WTC11 (cell line): ENCODE measurements at regions not wholly inside any gene's neighbourhood (a gene's known extent, or its start where the extent isn't known, plus 50 kb on each side); places are given as distances from the start of the nearest gene placed in this dataset.

Experiments used
- ATAC-seq: fragments of 200-7000 bp; cut with Tn5 transposase; 2 replicates; pipeline ENCODE4 v1.10.0; 2021; ENCODE audit warnings: mild to moderate bottlenecking, moderate library complexity
- CTCF ChIA-PET: fragments of 300-600 bp; sonication (Branson Sonifier 250); formaldehyde crosslinking; loops from one replicate; lab custom pipeline; 2021; ENCODE audit warnings: antibody characterized with exemption; lab: Charles Lee
- POLR2A ChIA-PET: fragments of 350-600 bp; sonication (Branson Sonifier 250); formaldehyde crosslinking; loops from one replicate; lab custom pipeline; 2021; ENCODE audit warnings: antibody characterized with exemption; lab: Charles Lee
- DNase-seq: peaks from one replicate; pipeline ENCODE4 v3.0.0; 2021; ENCODE audit warnings: low spot score
- H3K27ac Mint-ChIP-seq: 2 replicates; pipeline ENCODE4 v1.8.0; 2021; ENCODE audit warnings: mixed read lengths
- H3K27me3 Mint-ChIP-seq: 2 replicates; pipeline ENCODE4 v1.8.0; 2021; ENCODE audit warnings: low read depth, mild to moderate bottlenecking, moderate library complexity, mixed read lengths
- H3K36me3 Mint-ChIP-seq: 2 replicates; pipeline ENCODE4 v1.8.0; 2021; ENCODE audit warnings: mixed read lengths
- H3K4me1 Mint-ChIP-seq: 2 replicates; pipeline ENCODE4 v1.8.0; 2022; ENCODE audit warnings: mixed read lengths
- H3K4me3 Mint-ChIP-seq: 2 replicates; pipeline ENCODE4 v1.8.0; 2021; ENCODE audit warnings: mild to moderate bottlenecking, moderate library complexity, mixed read lengths
- H3K9me3 Mint-ChIP-seq: 2 replicates; pipeline ENCODE4 v1.8.0; 2021; ENCODE audit warnings: mixed read lengths
- ARID4B ChIP-seq: sonication (generic); formaldehyde crosslinking; IDR thresholded peaks from 2 replicates; pipeline ENCODE4 v1.8.0; 2023; ENCODE audit warnings: missing genetic modification reagents, mild to moderate bottlenecking, borderline replicate concordance
- ATF1 ChIP-seq: sonication (generic); formaldehyde crosslinking; IDR thresholded peaks from 2 replicates; pipeline ENCODE4 v1.8.1; 2023; ENCODE audit warnings: mild to moderate bottlenecking, moderate library complexity, missing genetic modification reagents
- CDX4 ChIP-seq: fragments of 250-450 bp; sonication (Bioruptor Pico); IDR thresholded peaks from 2 replicates; pipeline ENCODE4 v1.9.0; 2021; ENCODE audit warnings: moderate library complexity, mild to moderate bottlenecking, inconsistent platforms, borderline replicate concordance
- CREB1 ChIP-seq: sonication (generic); formaldehyde crosslinking; IDR thresholded peaks from 2 replicates; pipeline ENCODE4 v1.8.0; 2023; ENCODE audit warnings: mild to moderate bottlenecking, missing genetic modification reagents
- ERG ChIP-seq: fragments of 250-450 bp; sonication (Bioruptor Pico); IDR thresholded peaks from 2 replicates; pipeline ENCODE4 v1.8.0; 2021; ENCODE audit warnings: mild to moderate bottlenecking
- FOXJ3 ChIP-seq: sonication (generic); formaldehyde crosslinking; IDR thresholded peaks from 2 replicates; pipeline ENCODE4 v1.9.0; 2021; ENCODE audit warnings: missing genetic modification reagents, mild to moderate bottlenecking, borderline replicate concordance
- HMGXB4 ChIP-seq: sonication (generic); formaldehyde crosslinking; IDR thresholded peaks from 2 replicates; pipeline ENCODE4 v1.8.1; 2023; ENCODE audit warnings: mild to moderate bottlenecking, moderate library complexity, missing genetic modification reagents
- JAZF1 ChIP-seq: fragments of 250-450 bp; sonication (Bioruptor Pico); IDR thresholded peaks from 2 replicates; pipeline ENCODE4 v1.9.0; 2021; ENCODE audit warnings: moderate library complexity, mild to moderate bottlenecking, inconsistent platforms
- NFE2L1 ChIP-seq: sonication (generic); formaldehyde crosslinking; IDR thresholded peaks from 2 replicates; pipeline ENCODE4 v1.8.1; 2023; ENCODE audit warnings: missing genetic modification reagents
- NFYB ChIP-seq: sonication (generic); formaldehyde crosslinking; conservative IDR thresholded peaks from 2 replicates; pipeline ENCODE4 v1.8.0; 2022; ENCODE audit warnings: low read depth, missing genetic modification reagents
- NR3C1 ChIP-seq: sonication (generic); formaldehyde crosslinking; conservative IDR thresholded peaks from 2 replicates; pipeline ENCODE4 v1.8.1; 2023; ENCODE audit warnings: low read depth, mild to moderate bottlenecking, missing genetic modification reagents
- ZBTB21 ChIP-seq: sonication (generic); formaldehyde crosslinking; IDR thresholded peaks from 2 replicates; pipeline ENCODE4 v1.8.1; 2023; ENCODE audit warnings: mild to moderate bottlenecking, missing genetic modification reagents, borderline replicate concordance
- ZNF281 ChIP-seq: sonication (generic); formaldehyde crosslinking; IDR thresholded peaks from 2 replicates; pipeline ENCODE4 v1.8.0; 2023; ENCODE audit warnings: mild to moderate bottlenecking, missing genetic modification reagents
- ZNF317 ChIP-seq: sonication (generic); formaldehyde crosslinking; IDR thresholded peaks from 2 replicates; pipeline ENCODE4 v1.8.1; 2023; ENCODE audit warnings: low read depth, mild to moderate bottlenecking, moderate library complexity, missing genetic modification reagents, borderline replicate concordance
- ZNF671 ChIP-seq: fragments of 250-450 bp; sonication (Bioruptor Pico); IDR thresholded peaks from 2 replicates; pipeline ENCODE4 v1.8.0; 2021; ENCODE audit warnings: mild to moderate bottlenecking

- H3K27me3 Mint-ChIP-seq, result peaks cover 4% of the 10 kb centered on the region; the same call in 1 of the 2 replicates
- no peak for TF ChIP-seq ZNF317 (CRISPR knock-in tag)
- TF ChIP-seq ZBTB21 (CRISPR knock-in tag), result no peak
- no peak for TF ChIP-seq ZNF281 (CRISPR knock-in tag)
- no peak for TF ChIP-seq NR3C1 (CRISPR knock-in tag)
- TF ChIP-seq NFYB (CRISPR knock-in tag), result no peak
- TF ChIP-seq NFE2L1 (CRISPR knock-in tag), result no peak
- TF ChIP-seq FOXJ3 (CRISPR knock-in tag), result no peak
- TF ChIP-seq HMGXB4 (CRISPR knock-in tag), result no peak
- no peak for TF ChIP-seq CREB1 (CRISPR knock-in tag)
- TF ChIP-seq CDX4 (CRISPR knock-in tag), result no peak
- no peak for TF ChIP-seq JAZF1 (CRISPR knock-in tag)
- no peak for TF ChIP-seq ATF1 (CRISPR knock-in tag)
- no peak for ATAC-seq
- no peak for DNase-seq
- no peaks in the 10 kb centered on the region for H3K4me1 Mint-ChIP-seq
- CTCF ChIA-PET, result no interaction called here
- peaks cover 29% of the 10 kb centered on the region for H3K9me3 Mint-ChIP-seq
- no peak overlapping the region for H3K27ac Mint-ChIP-seq
- peaks cover 19% of the 10 kb centered on the region for H3K36me3 Mint-ChIP-seq
- POLR2A ChIA-PET, result no interaction called here
- H3K4me3 Mint-ChIP-seq, result no peak overlapping the region
Measured at GRCh38 chr7:104271948-104272347, 56.5 kb upstream of the LHFPL3 start.

- Mint-ChIP-seq H3K9me3 (peaks cover 37% of the 10 kb centered on the region), H3K27me3 (peaks cover 4% of the 10 kb centered on the region; the same call in 1 of the 2 replicates), H3K36me3 (peaks cover 27% of the 10 kb centered on the region), H3K4me3 (no peak overlapping the region), H3K4me1 (no peaks in the 10 kb centered on the region), H3K27ac (no peak overlapping the region)
- no peak for DNase-seq
- no peak for TF ChIP-seq ZNF671 (CRISPR knock-in tag)
- no peak for TF ChIP-seq NR3C1 (CRISPR knock-in tag)
- no peak for TF ChIP-seq ARID4B (CRISPR knock-in tag)
- no peak for TF ChIP-seq ERG (CRISPR knock-in tag)
- POLR2A ChIA-PET, result no interaction called here
- CTCF ChIA-PET, result interaction anchor here (0.6 to 1.8 kb wide), 2 partner anchors 19 to 370 kb away, joined by 3 read pairs; no protein-coding TSS in a partner anchor
- peak; percentile 60 for ATAC-seq
Measured at GRCh38 chr7:104272767-104273384, 55.5 kb upstream of the LHFPL3 start.
